ENCODE measurements at regions not wholly inside any gene's neighbourhood (a gene's known extent, or its start where the extent isn't known, plus 50 kb on each side); places are given as distances from the start of the nearest gene placed in this dataset.
"Not testable (repeated sequence)": the region's sequence is repeated elsewhere in the genome, so short reads cannot be mapped to it uniquely, and the experiment has no call there.

- no peak overlapping the region for H3K4me3 ChIP-seq (ENCODE audit: insufficient read depth, low read length, poor library complexity, severe bottlenecking)
- no peak overlapping the region for H3K27ac ChIP-seq (ENCODE audit: low read depth, low read length)
- H3K4me2 ChIP-seq (ENCODE audit: low read depth, low read length, poor library complexity, severe bottlenecking): no peak overlapping the region
- H4K20me1 ChIP-seq (ENCODE audit: low read depth, low read length): no peaks in the 10 kb centered on the region
- TF ChIP-seq CTCF (IDR thresholded peaks at IDR 0.05; ENCODE audit: insufficient read depth, low read length, poor library complexity, severe bottlenecking) (no peak), EZH2phosphoT487 (conservative IDR thresholded peaks at IDR 0.05; ENCODE audit: low read length) (no peak)
- no peaks in the 10 kb centered on the region for H3K9me2 ChIP-seq (replicated peaks; ENCODE audit: insufficient read depth, low read length)
- H3K36me3 ChIP-seq (ENCODE audit: low read length): no peaks in the 10 kb centered on the region
- no peak overlapping the region for H2AFZ ChIP-seq (ENCODE audit: low read depth, low read length, severe bottlenecking)
- H3K9ac ChIP-seq (ENCODE audit: low read length): no peak overlapping the region
- no peaks in the 10 kb centered on the region for H3F3A ChIP-seq (ENCODE audit: insufficient read depth)
- H3K27me3 ChIP-seq (ENCODE audit: low read length): no peaks in the 10 kb centered on the region
- H3K9me3 ChIP-seq (ENCODE audit: insufficient read depth, low read length): 0 out of 2 replicates have a peak, but pooled peaks cover 7% of the 10 kb centered on the region
- no peaks in the 10 kb centered on the region for H3K79me2 ChIP-seq (ENCODE audit: insufficient read depth, low read length)
Measured at GRCh38 chr3:189013224-189013888, 158.4 kb upstream of the TPRG1 start.

- no peaks in the 10 kb centered on the region for H4K20me1 ChIP-seq (ENCODE audit: low read depth, low read length)
- TF ChIP-seq CTCF (IDR thresholded peaks at IDR 0.05; ENCODE audit: insufficient read depth, low read length, poor library complexity, severe bottlenecking) (no peak), EZH2phosphoT487 (conservative IDR thresholded peaks at IDR 0.05; ENCODE audit: low read length) (no peak)
Measured at GRCh38 chr3:189014526-189014925, 157.2 kb upstream of the TPRG1 start.

GRCh38 chr3:189022576-189023466 lies 148.9 kb upstream of the TPRG1 start:
- not testable (repeated sequence) for H2AFZ ChIP-seq (ENCODE audit: low read depth, low read length, severe bottlenecking); H3K27me3 ChIP-seq (ENCODE audit: low read length); H3K27ac ChIP-seq (ENCODE audit: low read depth, low read length)

More at GRCh38 chr3:189014526-189014925, 157.2 kb upstream of the TPRG1 start:
- no peak overlapping the region for H3K27ac ChIP-seq (ENCODE audit: low read depth, low read length)
- no peaks in the 10 kb centered on the region for H3K9me2 ChIP-seq (replicated peaks; ENCODE audit: insufficient read depth, low read length)
- no peaks in the 10 kb centered on the region for H3K27me3 ChIP-seq (ENCODE audit: low read length)
- H3F3A ChIP-seq (ENCODE audit: insufficient read depth): no peaks in the 10 kb centered on the region
- no peak overlapping the region for H3K9ac ChIP-seq (ENCODE audit: low read length)
- H3K9me3 ChIP-seq (ENCODE audit: insufficient read depth, low read length): 0 out of 2 replicates have a peak, but pooled peaks cover 7% of the 10 kb centered on the region
- H3K36me3 ChIP-seq (ENCODE audit: low read length): no peaks in the 10 kb centered on the region
- H2AFZ ChIP-seq (ENCODE audit: low read depth, low read length, severe bottlenecking): no peak overlapping the region
- no peaks in the 10 kb centered on the region for H3K79me2 ChIP-seq (ENCODE audit: insufficient read depth, low read length)
- no peak overlapping the region for H3K4me3 ChIP-seq (ENCODE audit: insufficient read depth, low read length, poor library complexity, severe bottlenecking)
- H3K4me2 ChIP-seq (ENCODE audit: low read depth, low read length, poor library complexity, severe bottlenecking): no peak overlapping the region

GRCh38 chr3:189025866-189026265 lies 145.9 kb upstream of the TPRG1 start:
- no peaks in the 10 kb centered on the region for H3F3A ChIP-seq (ENCODE audit: insufficient read depth)
- no peak overlapping the region for H3K9ac ChIP-seq (ENCODE audit: low read length)
- H3K27ac ChIP-seq (ENCODE audit: low read depth, low read length): no peak overlapping the region

More at GRCh38 chr3:189022576-189023466, 148.9 kb upstream of the TPRG1 start:
- not testable (repeated sequence) for H3F3A ChIP-seq (ENCODE audit: insufficient read depth); H3K9me3 ChIP-seq (ENCODE audit: insufficient read depth, low read length); H3K36me3 ChIP-seq (ENCODE audit: low read length); H3K9me2 ChIP-seq (replicated peaks; ENCODE audit: insufficient read depth, low read length); H3K79me2 ChIP-seq (ENCODE audit: insufficient read depth, low read length); H3K4me2 ChIP-seq (ENCODE audit: low read depth, low read length, poor library complexity, severe bottlenecking); H4K20me1 ChIP-seq (ENCODE audit: low read depth, low read length); H3K9ac ChIP-seq (ENCODE audit: low read length); H3K4me3 ChIP-seq (ENCODE audit: insufficient read depth, low read length, poor library complexity, severe bottlenecking)

More at GRCh38 chr3:189025866-189026265, 145.9 kb upstream of the TPRG1 start:
- H3K4me2 ChIP-seq (ENCODE audit: low read depth, low read length, poor library complexity, severe bottlenecking): no peak overlapping the region
- H3K9me2 ChIP-seq (replicated peaks; ENCODE audit: insufficient read depth, low read length): no peaks in the 10 kb centered on the region
- H4K20me1 ChIP-seq (ENCODE audit: low read depth, low read length): no peaks in the 10 kb centered on the region
- no peaks in the 10 kb centered on the region for H3K27me3 ChIP-seq (ENCODE audit: low read length)
- no peaks in the 10 kb centered on the region for H3K36me3 ChIP-seq (ENCODE audit: low read length)
- no peaks in the 10 kb centered on the region for H3K9me3 ChIP-seq (ENCODE audit: insufficient read depth, low read length)
- H3K4me3 ChIP-seq (ENCODE audit: insufficient read depth, low read length, poor library complexity, severe bottlenecking): no peak overlapping the region
- TF ChIP-seq CTCF (IDR thresholded peaks at IDR 0.05; ENCODE audit: insufficient read depth, low read length, poor library complexity, severe bottlenecking) (no peak), EZH2phosphoT487 (conservative IDR thresholded peaks at IDR 0.05; ENCODE audit: low read length) (no peak)
- no peak overlapping the region for H2AFZ ChIP-seq (ENCODE audit: low read depth, low read length, severe bottlenecking)
- no peaks in the 10 kb centered on the region for H3K79me2 ChIP-seq (ENCODE audit: insufficient read depth, low read length)
